ENCODE measurements at regions not wholly inside any gene's neighbourhood (a gene's known extent, or its start where the extent isn't known, plus 50 kb on each side); places are given as distances from the start of the nearest gene placed in this dataset.

DNA sequence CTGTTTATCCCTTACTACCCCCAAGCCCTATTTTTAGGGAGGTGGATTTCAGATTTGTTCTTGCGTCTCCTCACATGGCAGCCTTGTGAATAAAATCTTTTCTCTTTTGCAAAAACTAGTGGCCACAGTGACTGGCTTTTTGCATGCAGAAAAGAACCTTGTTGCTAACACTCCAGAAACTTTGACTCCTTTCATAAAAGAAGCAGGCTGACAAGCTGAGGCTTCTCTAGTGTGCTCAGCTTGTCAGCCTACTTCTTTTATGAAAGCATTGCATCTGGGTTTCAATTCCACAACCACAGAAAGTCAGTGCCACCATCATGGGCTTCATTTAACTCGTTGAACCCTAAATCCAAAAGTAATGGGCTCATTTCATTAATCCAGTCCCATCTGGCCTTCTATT, 761.0 kb upstream of the COBL start:
- H2BK12ac ChIP-seq (ENCODE audit: low read length in 2 of 2): no peak overlapping the region
- 79% methylated on average over 2 of the region's 2 CpGs for WGBS

DNA sequence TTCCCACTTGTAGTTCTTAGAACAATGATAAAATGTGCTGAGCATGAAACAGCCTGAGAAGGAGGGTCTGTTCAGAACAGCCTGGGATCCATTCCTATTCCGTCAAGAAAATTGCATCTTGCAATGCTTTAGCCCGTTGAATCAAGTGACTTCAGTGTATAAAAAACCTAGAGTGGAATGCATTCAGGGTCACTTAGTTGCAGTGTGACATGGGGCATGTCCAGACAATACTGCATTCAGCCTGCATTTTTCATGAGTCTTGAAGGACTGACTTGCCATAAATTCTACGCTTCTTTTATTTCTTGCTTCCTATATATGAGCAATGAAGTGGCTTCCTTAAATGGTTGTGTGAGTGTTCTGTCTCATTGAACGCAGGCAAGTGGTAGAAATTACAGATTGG, 758.3 kb upstream of the COBL start:
- Histone ChIP-seq H2AFZ (ENCODE audit: low read depth, low read length) (peak overlapping the region; percentile 53), H4K91ac (ENCODE audit: low read length) (no peak overlapping the region), H3K36me3 (ENCODE audit: control insufficient read depth in 1 of 2, insufficient read depth in 2 of 2, low read depth in 1 of 2, low read length in 2 of 2) (no peaks in the 10 kb centered on the region), H3K27ac (ENCODE audit: low read length, poor library complexity, severe bottlenecking) (no peak overlapping the region), H2BK15ac (ENCODE audit: low read depth, poor library complexity, severe bottlenecking) (no peak overlapping the region), H3K9me3 (ENCODE audit: control insufficient read depth, low read length) (no peaks in the 10 kb centered on the region), H3K9ac (ENCODE audit: low read length) (no peak overlapping the region), H2BK5ac (ENCODE audit: low read depth, low read length, poor library complexity, severe bottlenecking) (no peak overlapping the region), H3K4me1 (ENCODE audit: control insufficient read depth, insufficient read depth, low read depth, low read length) (no peaks in the 10 kb centered on the region), H2BK12ac (ENCODE audit: low read length in 2 of 2) (no peak overlapping the region), H2AK5ac (ENCODE audit: low read length, severe bottlenecking) (no peak overlapping the region), H2BK120ac (ENCODE audit: low read depth, low read length) (no peak overlapping the region), H3K79me1 (replicated peaks; ENCODE audit: low read length, poor library complexity, severe bottlenecking) (no peaks in the 10 kb centered on the region), H3K4me2 (ENCODE audit: low read length, poor library complexity, severe bottlenecking) (no peak overlapping the region), H3K27me3 (ENCODE audit: control insufficient read depth in 1 of 2, insufficient read depth in 1 of 2, low read length in 2 of 2) (no peaks in the 10 kb centered on the region), H3K23ac (ENCODE audit: low read length in 2 of 2) (no peak overlapping the region), H3K14ac (ENCODE audit: low read length in 2 of 2) (no peak overlapping the region), H3K4me3 (ENCODE audit: insufficient read depth in 1 of 2, low read depth in 1 of 2, low read length in 2 of 2) (no peak overlapping the region), H3K4ac (ENCODE audit: low read depth in 1 of 2, low read length in 2 of 2) (no peak overlapping the region), H4K8ac (ENCODE audit: low read length) (no peak overlapping the region), H3K18ac (ENCODE audit: low read depth in 1 of 2, low read length in 2 of 2) (no peak overlapping the region)
- 84% methylated on average over 4 of the region's 4 CpGs for WGBS
- DNase-seq: no peak

More for the DNA sequence above, 761.0 kb upstream of the COBL start:
- H2AK5ac ChIP-seq (ENCODE audit: low read length, severe bottlenecking): no peak overlapping the region
- no peak overlapping the region for H3K9ac ChIP-seq (ENCODE audit: low read length)
- H3K27ac ChIP-seq (ENCODE audit: low read length, poor library complexity, severe bottlenecking): no peak overlapping the region
- no peaks in the 10 kb centered on the region for H3K9me3 ChIP-seq (ENCODE audit: control insufficient read depth, low read length)
- no peak overlapping the region for H4K91ac ChIP-seq (ENCODE audit: low read length)
- H4K8ac ChIP-seq (ENCODE audit: low read length): no peak overlapping the region
- H3K4me1 ChIP-seq (ENCODE audit: control insufficient read depth, insufficient read depth, low read depth, low read length): no peaks in the 10 kb centered on the region
- H3K27me3 ChIP-seq (ENCODE audit: control insufficient read depth in 1 of 2, insufficient read depth in 1 of 2, low read length in 2 of 2): no peaks in the 10 kb centered on the region
- H3K14ac ChIP-seq (ENCODE audit: low read length in 2 of 2): no peak overlapping the region
- H3K79me1 ChIP-seq (replicated peaks; ENCODE audit: low read length, poor library complexity, severe bottlenecking): no peaks in the 10 kb centered on the region
- H3K18ac ChIP-seq (ENCODE audit: low read depth in 1 of 2, low read length in 2 of 2): no peak overlapping the region
- H3K4ac ChIP-seq (ENCODE audit: low read depth in 1 of 2, low read length in 2 of 2): no peak overlapping the region
- no peak overlapping the region for H3K4me2 ChIP-seq (ENCODE audit: low read length, poor library complexity, severe bottlenecking)
- no peak overlapping the region for H3K4me3 ChIP-seq (ENCODE audit: insufficient read depth in 1 of 2, low read depth in 1 of 2, low read length in 2 of 2)
- H2BK120ac ChIP-seq (ENCODE audit: low read depth, low read length): no peak overlapping the region
- H2AFZ ChIP-seq (ENCODE audit: low read depth, low read length): no peak overlapping the region
- H3K36me3 ChIP-seq (ENCODE audit: control insufficient read depth in 1 of 2, insufficient read depth in 2 of 2, low read depth in 1 of 2, low read length in 2 of 2): no peaks in the 10 kb centered on the region
- H2BK15ac ChIP-seq (ENCODE audit: low read depth, poor library complexity, severe bottlenecking): no peak overlapping the region
- H2BK5ac ChIP-seq (ENCODE audit: low read depth, low read length, poor library complexity, severe bottlenecking): no peak overlapping the region
- no peak for DNase-seq
- H3K23ac ChIP-seq (ENCODE audit: low read length in 2 of 2): no peak overlapping the region

DNA sequence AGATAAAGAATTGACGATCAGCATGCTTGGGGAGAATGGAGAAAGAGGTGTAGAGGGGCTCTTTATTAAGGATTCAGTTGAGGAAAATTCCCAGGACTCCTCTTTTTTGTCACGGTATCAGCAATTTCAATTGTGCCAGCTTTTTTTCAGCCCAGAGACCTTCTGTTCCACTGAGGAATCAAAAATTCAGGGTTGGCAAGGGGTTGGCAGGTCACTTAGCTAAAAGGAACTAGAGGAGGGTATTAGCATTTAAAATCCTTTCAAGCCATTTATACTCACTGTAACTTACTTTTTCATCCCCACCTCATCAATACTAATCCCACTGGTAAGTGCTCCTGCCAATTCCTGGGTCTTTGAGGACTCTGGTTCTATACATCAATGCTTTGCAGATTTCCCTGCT, 757.5 kb upstream of the COBL start:
- no peak overlapping the region for H4K8ac ChIP-seq (ENCODE audit: low read length)
- 88% methylated on average over 2 of the region's 2 CpGs for WGBS
- H3K23ac ChIP-seq (ENCODE audit: low read length in 2 of 2): no peak overlapping the region
- no peak overlapping the region for H2AFZ ChIP-seq (ENCODE audit: low read depth, low read length)
- no peak overlapping the region for H3K4ac ChIP-seq (ENCODE audit: low read depth in 1 of 2, low read length in 2 of 2)
- H3K27ac ChIP-seq (ENCODE audit: low read length, poor library complexity, severe bottlenecking): no peak overlapping the region
- H2BK12ac ChIP-seq (ENCODE audit: low read length in 2 of 2): no peak overlapping the region
- DNase-seq: no peak
- H3K9me3 ChIP-seq (ENCODE audit: control insufficient read depth, low read length): no peaks in the 10 kb centered on the region
- no peak overlapping the region for H3K18ac ChIP-seq (ENCODE audit: low read depth in 1 of 2, low read length in 2 of 2)
- H2BK15ac ChIP-seq (ENCODE audit: low read depth, poor library complexity, severe bottlenecking): no peak overlapping the region
- no peak overlapping the region for H3K4me3 ChIP-seq (ENCODE audit: insufficient read depth in 1 of 2, low read depth in 1 of 2, low read length in 2 of 2)
- no peak overlapping the region for H3K9ac ChIP-seq (ENCODE audit: low read length)
- H3K79me1 ChIP-seq (replicated peaks; ENCODE audit: low read length, poor library complexity, severe bottlenecking): no peaks in the 10 kb centered on the region
- H2BK120ac ChIP-seq (ENCODE audit: low read depth, low read length): no peak overlapping the region
- H3K4me2 ChIP-seq (ENCODE audit: low read length, poor library complexity, severe bottlenecking): no peak overlapping the region
- H3K36me3 ChIP-seq (ENCODE audit: control insufficient read depth in 1 of 2, insufficient read depth in 2 of 2, low read depth in 1 of 2, low read length in 2 of 2): no peaks in the 10 kb centered on the region
- no peaks in the 10 kb centered on the region for H3K27me3 ChIP-seq (ENCODE audit: control insufficient read depth in 1 of 2, insufficient read depth in 1 of 2, low read length in 2 of 2)
- no peak overlapping the region for H3K14ac ChIP-seq (ENCODE audit: low read length in 2 of 2)
- no peak overlapping the region for H4K91ac ChIP-seq (ENCODE audit: low read length)
- H3K4me1 ChIP-seq (ENCODE audit: control insufficient read depth, insufficient read depth, low read depth, low read length): no peaks in the 10 kb centered on the region
- H2BK5ac ChIP-seq (ENCODE audit: low read depth, low read length, poor library complexity, severe bottlenecking): no peak overlapping the region
- H2AK5ac ChIP-seq (ENCODE audit: low read length, severe bottlenecking): no peak overlapping the region

DNA sequence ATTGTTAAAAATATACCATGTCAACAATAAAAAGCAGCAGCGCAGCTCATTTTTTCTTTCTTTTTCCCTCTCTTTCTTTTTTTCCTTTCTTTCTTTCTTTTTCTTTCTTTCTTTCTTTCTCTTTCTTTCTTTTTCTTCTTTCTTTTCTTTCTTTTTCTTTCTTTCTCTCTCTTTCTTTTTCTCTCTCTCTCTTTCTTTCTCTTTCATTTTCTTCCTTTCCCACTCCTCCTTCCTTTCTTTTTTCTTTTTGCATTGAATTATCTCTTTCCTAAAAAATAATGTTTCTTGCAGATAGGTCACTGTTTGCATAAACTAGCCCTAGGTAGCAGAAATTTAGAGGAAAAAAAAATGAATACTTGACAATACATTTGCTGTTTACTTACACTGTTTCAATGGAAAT, 755.1 kb upstream of the COBL start:
- Histone ChIP-seq H3K18ac (ENCODE audit: low read depth in 1 of 2, low read length in 2 of 2) (no peak overlapping the region), H4K91ac (ENCODE audit: low read length) (no peak overlapping the region), H3K14ac (ENCODE audit: low read length in 2 of 2) (no peak overlapping the region), H2BK120ac (ENCODE audit: low read depth, low read length) (no peak overlapping the region), H3K27ac (ENCODE audit: low read length, poor library complexity, severe bottlenecking) (no peak overlapping the region), H3K36me3 (ENCODE audit: control insufficient read depth in 1 of 2, insufficient read depth in 2 of 2, low read depth in 1 of 2, low read length in 2 of 2) (no peaks in the 10 kb centered on the region), H2AK5ac (ENCODE audit: low read length, severe bottlenecking) (no peak overlapping the region), H3K9ac (ENCODE audit: low read length) (no peak overlapping the region), H3K9me3 (ENCODE audit: control insufficient read depth, low read length) (no peaks in the 10 kb centered on the region), H3K23ac (ENCODE audit: low read length in 2 of 2) (no peak overlapping the region), H2AFZ (ENCODE audit: low read depth, low read length) (no peak overlapping the region), H3K4me1 (ENCODE audit: control insufficient read depth, insufficient read depth, low read depth, low read length) (no peaks in the 10 kb centered on the region), H4K8ac (ENCODE audit: low read length) (no peak overlapping the region), H2BK12ac (ENCODE audit: low read length in 2 of 2) (no peak overlapping the region), H3K4ac (ENCODE audit: low read depth in 1 of 2, low read length in 2 of 2) (no peak overlapping the region), H2BK5ac (ENCODE audit: low read depth, low read length, poor library complexity, severe bottlenecking) (no peak overlapping the region), H3K79me1 (replicated peaks; ENCODE audit: low read length, poor library complexity, severe bottlenecking) (no peaks in the 10 kb centered on the region), H3K4me3 (ENCODE audit: insufficient read depth in 1 of 2, low read depth in 1 of 2, low read length in 2 of 2) (no peak overlapping the region), H2BK15ac (ENCODE audit: low read depth, poor library complexity, severe bottlenecking) (no peak overlapping the region), H3K4me2 (ENCODE audit: low read length, poor library complexity, severe bottlenecking) (no peak overlapping the region), H3K27me3 (ENCODE audit: control insufficient read depth in 1 of 2, insufficient read depth in 1 of 2, low read length in 2 of 2) (no peaks in the 10 kb centered on the region)
- WGBS: 90% methylated on average over 1 of the region's 1 CpG
- DNase-seq: no peak

Data from mesenchymal stem cell (in vitro differentiated cells and primary cell).